ENCODE measurements at regions not wholly inside any gene's neighbourhood (a gene's known extent, or its start where the extent isn't known, plus 50 kb on each side); places are given as distances from the start of the nearest gene placed in this dataset.

DNA sequence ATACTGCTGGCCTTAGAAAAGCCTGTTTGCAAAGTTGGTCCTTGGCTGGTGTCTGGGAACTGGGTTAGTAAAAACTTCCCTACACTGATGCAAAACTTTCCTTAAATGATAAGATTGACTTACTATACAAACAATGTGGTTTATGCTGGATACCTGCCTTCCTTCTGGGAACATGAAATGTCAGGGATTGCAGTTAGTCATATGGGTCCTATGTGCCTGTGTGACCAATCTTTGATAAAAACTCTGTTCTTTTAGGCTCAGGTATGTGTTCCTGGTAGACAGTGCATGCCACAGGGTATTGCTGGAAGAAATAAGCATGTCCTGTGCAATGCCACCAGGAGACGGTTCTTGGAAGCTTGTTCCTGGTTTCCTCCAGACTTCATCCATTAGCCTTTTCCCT lies 173.3 kb downstream of the RMI1 start:
- no peak overlapping the region for H3K4me2 ChIP-seq

More for the DNA sequence above, 173.3 kb downstream of the RMI1 start:
- TF ChIP-seq CREB1 (CRISPR knock-in tag; IDR thresholded peaks at IDR 0.05; ENCODE audit: low read depth), result no peak
- no peak for TF ChIP-seq NANOG (IDR thresholded peaks at IDR 0.05; ENCODE audit: borderline replicate concordance)
- no peak for TF ChIP-seq POLR2AphosphoS5 (IDR thresholded peaks at IDR 0.05; ENCODE audit: low read depth)
- TF ChIP-seq, protein P1, sequence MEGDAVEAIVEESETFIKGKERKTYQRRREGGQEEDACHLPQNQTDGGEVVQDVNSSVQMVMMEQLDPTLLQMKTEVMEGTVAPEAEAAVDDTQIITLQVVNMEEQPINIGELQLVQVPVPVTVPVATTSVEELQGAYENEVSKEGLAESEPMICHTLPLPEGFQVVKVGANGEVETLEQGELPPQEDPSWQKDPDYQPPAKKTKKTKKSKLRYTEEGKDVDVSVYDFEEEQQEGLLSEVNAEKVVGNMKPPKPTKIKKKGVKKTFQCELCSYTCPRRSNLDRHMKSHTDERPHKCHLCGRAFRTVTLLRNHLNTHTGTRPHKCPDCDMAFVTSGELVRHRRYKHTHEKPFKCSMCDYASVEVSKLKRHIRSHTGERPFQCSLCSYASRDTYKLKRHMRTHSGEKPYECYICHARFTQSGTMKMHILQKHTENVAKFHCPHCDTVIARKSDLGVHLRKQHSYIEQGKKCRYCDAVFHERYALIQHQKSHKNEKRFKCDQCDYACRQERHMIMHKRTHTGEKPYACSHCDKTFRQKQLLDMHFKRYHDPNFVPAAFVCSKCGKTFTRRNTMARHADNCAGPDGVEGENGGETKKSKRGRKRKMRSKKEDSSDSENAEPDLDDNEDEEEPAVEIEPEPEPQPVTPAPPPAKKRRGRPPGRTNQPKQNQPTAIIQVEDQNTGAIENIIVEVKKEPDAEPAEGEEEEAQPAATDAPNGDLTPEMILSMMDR (conservative IDR thresholded peaks at IDR 0.05; ENCODE audit: low read depth in 2 of 2), result no peak
- TF ChIP-seq, protein P2, sequence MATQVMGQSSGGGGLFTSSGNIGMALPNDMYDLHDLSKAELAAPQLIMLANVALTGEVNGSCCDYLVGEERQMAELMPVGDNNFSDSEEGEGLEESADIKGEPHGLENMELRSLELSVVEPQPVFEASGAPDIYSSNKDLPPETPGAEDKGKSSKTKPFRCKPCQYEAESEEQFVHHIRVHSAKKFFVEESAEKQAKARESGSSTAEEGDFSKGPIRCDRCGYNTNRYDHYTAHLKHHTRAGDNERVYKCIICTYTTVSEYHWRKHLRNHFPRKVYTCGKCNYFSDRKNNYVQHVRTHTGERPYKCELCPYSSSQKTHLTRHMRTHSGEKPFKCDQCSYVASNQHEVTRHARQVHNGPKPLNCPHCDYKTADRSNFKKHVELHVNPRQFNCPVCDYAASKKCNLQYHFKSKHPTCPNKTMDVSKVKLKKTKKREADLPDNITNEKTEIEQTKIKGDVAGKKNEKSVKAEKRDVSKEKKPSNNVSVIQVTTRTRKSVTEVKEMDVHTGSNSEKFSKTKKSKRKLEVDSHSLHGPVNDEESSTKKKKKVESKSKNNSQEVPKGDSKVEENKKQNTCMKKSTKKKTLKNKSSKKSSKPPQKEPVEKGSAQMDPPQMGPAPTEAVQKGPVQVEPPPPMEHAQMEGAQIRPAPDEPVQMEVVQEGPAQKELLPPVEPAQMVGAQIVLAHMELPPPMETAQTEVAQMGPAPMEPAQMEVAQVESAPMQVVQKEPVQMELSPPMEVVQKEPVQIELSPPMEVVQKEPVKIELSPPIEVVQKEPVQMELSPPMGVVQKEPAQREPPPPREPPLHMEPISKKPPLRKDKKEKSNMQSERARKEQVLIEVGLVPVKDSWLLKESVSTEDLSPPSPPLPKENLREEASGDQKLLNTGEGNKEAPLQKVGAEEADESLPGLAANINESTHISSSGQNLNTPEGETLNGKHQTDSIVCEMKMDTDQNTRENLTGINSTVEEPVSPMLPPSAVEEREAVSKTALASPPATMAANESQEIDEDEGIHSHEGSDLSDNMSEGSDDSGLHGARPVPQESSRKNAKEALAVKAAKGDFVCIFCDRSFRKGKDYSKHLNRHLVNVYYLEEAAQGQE (IDR thresholded peaks at IDR 0.05; ENCODE audit: unreplicated experiment), result no peak
- TF ChIP-seq ZNF331 (CRISPR knock-in tag; IDR thresholded peaks at IDR 0.05; ENCODE audit: low read depth), result no peak
- no peak for TF ChIP-seq ZNF114 (CRISPR knock-in tag; IDR thresholded peaks at IDR 0.05)
- TF ChIP-seq, protein P3, sequence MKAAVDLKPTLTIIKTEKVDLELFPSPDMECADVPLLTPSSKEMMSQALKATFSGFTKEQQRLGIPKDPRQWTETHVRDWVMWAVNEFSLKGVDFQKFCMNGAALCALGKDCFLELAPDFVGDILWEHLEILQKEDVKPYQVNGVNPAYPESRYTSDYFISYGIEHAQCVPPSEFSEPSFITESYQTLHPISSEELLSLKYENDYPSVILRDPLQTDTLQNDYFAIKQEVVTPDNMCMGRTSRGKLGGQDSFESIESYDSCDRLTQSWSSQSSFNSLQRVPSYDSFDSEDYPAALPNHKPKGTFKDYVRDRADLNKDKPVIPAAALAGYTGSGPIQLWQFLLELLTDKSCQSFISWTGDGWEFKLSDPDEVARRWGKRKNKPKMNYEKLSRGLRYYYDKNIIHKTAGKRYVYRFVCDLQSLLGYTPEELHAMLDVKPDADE (IDR thresholded peaks at IDR 0.05), result no peak
- no peak for TF ChIP-seq EZH2phosphoT487 (IDR thresholded peaks at IDR 0.05; ENCODE audit: unreplicated experiment)
- H2AFZ ChIP-seq, result no peak overlapping the region
- H3K4me3 Mint-ChIP-seq, result no peak overlapping the region
- no peak overlapping the region for H3K27ac Mint-ChIP-seq
- H3K79me2 ChIP-seq (replicated peaks; ENCODE audit: insufficient read depth), result no peaks in the 10 kb centered on the region
- peaks cover 24% of the 10 kb centered on the region for H3K27me3 Mint-ChIP-seq (ENCODE audit: insufficient read depth, low read depth, poor library complexity)
- H3K36me3 Mint-ChIP-seq (ENCODE audit: low read depth), result no peaks in the 10 kb centered on the region
- peaks cover 7% of the 10 kb centered on the region; the same call in 1 of the 2 replicates for H3K4me1 ChIP-seq (ENCODE audit: insufficient read depth)
- DNase-seq (ENCODE audit: low spot score) (no peak), ATAC-seq (no peak)
- no peak overlapping the region for H3K4me3 ChIP-seq
- no peaks in the 10 kb centered on the region; the same call in 1 of the 2 replicates for H4K20me1 ChIP-seq (replicated peaks; ENCODE audit: insufficient read depth)
- no peaks in the 10 kb centered on the region for H3K9me2 ChIP-seq (ENCODE audit: insufficient read depth)
- peaks cover 69% of the 10 kb centered on the region for H3K27me3 ChIP-seq (ENCODE audit: insufficient read depth)
- H3F3A ChIP-seq (replicated peaks; ENCODE audit: low read depth), result no peaks in the 10 kb centered on the region
- no peaks in the 10 kb centered on the region for H3K9me3 Mint-ChIP-seq
- H3K27ac ChIP-seq (ENCODE audit: low read depth), result no peak overlapping the region
- no peaks in the 10 kb centered on the region for H3K36me3 ChIP-seq (ENCODE audit: insufficient read depth)
- H3K4me1 Mint-ChIP-seq, result peaks cover 8% of the 10 kb centered on the region

All from GM23338 (cell line).